Gastrocnemius medialis (tissue), 4 donors: ENCODE measurements at regions not wholly inside any gene's neighbourhood (a gene's known extent, or its start where the extent isn't known, plus 50 kb on each side); places are given as distances from the start of the nearest gene placed in this dataset.

ENCODE experiments used
- ATAC-seq, 2 donors: fragments of 150-250 bp; one replicate each; pipeline ENCODE4 v1.9.1; 2016
- DNase-seq, 2 donors: peaks; one replicate each; pipeline ENCODE4 v3.0.0-alpha.2; 2019
- H3K27ac ChIP-seq, 4 donors: fragments of 200-600 bp; sonication (generic); 1 replicate in 1 of 4; 2 replicates in 3 of 4; pipeline ENCODE4 v1.5.1; 2016 to 2018; ENCODE audit warnings: mild to moderate bottlenecking in 2 of 4, moderate library complexity in 1 of 4
- H3K27me3 ChIP-seq, 3 donors: fragments of 200-600 bp; sonication (generic) in 2 of 3; 1 replicate in 1 of 3; 2 replicates in 2 of 3; pipeline versions ENCODE4 v1.5.1 to v1.6.0; 2016 to 2019; ENCODE audit warnings: mild to moderate bottlenecking in 1 of 3, moderate library complexity in 1 of 3
- H3K36me3 ChIP-seq, 2 donors: fragments of 200-600 bp; sonication (generic) in 1 of 2; one replicate each; pipeline ENCODE4 v1.5.1; 2017 to 2018
- H3K4me1 ChIP-seq, 2 donors: fragments of 200-600 bp; sonication (generic) in 1 of 2; one replicate each; pipeline ENCODE4 v1.5.1; 2016 to 2017; ENCODE audit warnings: mild to moderate bottlenecking in 2 of 2
- H3K4me3 ChIP-seq, 4 donors: fragments of 200-600 bp; sonication (generic) in 3 of 4; 1 replicate in 1 of 4; 2 replicates in 3 of 4; pipeline ENCODE4 v1.5.1; 2016 to 2019; ENCODE audit warnings: mild to moderate bottlenecking in 2 of 4
- H3K9me3 ChIP-seq, 3 donors: fragments of 200-600 bp; sonication (generic) in 2 of 3; 1 replicate in 1 of 3; 2 replicates in 2 of 3; pipeline ENCODE4 v1.5.1; 2016 to 2019
- CTCF ChIP-seq, 5 experiments: fragments of 450-650 bp in 3 of 5; fragments of 200-600 bp in 2 of 5; sonication (generic) in 2 of 5; IDR thresholded peaks in 4 of 5; conservative IDR thresholded peaks in 1 of 5; 1 replicate in 4 of 5; 2 replicates in 1 of 5; pipeline ENCODE4 v1.5.1; 2016 to 2019; ENCODE audit warnings: antibody characterized with exemption in 5 of 5, mild to moderate bottlenecking in 3 of 5, moderate library complexity in 3 of 5
- POLR2A ChIP-seq, 2 donors: fragments of 450-650 bp; IDR thresholded peaks; one replicate each; pipeline ENCODE4 v1.6.1; 2017; ENCODE audit warnings: antibody characterized with exemption in 2 of 2, mild to moderate bottlenecking in 2 of 2, moderate library complexity in 2 of 2
- in situ Hi-C, 4 donors: fragments of 200-750 bp; cut with MboI; loops; one replicate each; pipeline versions ENCODE4 v1.15.0 to v1.8.0; 2017; ENCODE audit warnings: low sequenced_read_pairs in 4 of 4
- intact Hi-C: fragments of 100-400 bp; cut with DNase I; formaldehyde crosslinking; loops from one replicate; pipeline ENCODE4 v1.15.1; 2023; ENCODE audit warnings: low total_unique reads

DNA sequence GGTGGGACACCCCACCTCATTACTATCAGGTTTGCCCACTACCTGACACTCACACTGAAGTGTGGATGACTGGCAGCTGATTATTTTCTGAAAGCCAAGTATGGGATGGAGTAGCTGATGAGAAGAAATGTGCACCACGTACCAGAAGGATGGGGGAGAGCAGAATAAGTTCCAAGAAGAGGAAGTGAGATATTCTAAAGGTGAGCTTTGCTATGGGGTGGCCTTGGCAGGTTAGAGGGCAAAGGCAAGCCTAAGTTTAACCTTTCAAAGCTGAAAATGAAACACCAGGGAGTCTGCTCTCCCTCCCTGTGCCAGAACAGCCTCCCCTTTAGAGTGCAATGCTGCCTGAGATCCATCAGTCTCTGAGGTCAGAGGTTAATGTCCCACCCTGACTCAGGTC is 196.1 kb upstream of the OSR1 start:
- DNase-seq (no peak), ATAC-seq (no peak)
- Histone ChIP-seq H3K27ac (no peak overlapping the region), H3K4me1 (no peaks in the 10 kb centered on the region), H3K9me3 (no peaks in the 10 kb centered on the region), H3K27me3 (no peaks in the 10 kb centered on the region), H3K36me3 (no peaks in the 10 kb centered on the region), H3K4me3 (no peak overlapping the region)
- TF ChIP-seq CTCF (IDR thresholded peaks at IDR 0.05 in 4 of 5, conservative IDR thresholded peaks at IDR 0.05 in 1 of 5) (no peak), POLR2A (IDR thresholded peaks at IDR 0.05) (no peak)
- in situ Hi-C loops: no loop called here
- intact Hi-C loops: no loop called here

DNA sequence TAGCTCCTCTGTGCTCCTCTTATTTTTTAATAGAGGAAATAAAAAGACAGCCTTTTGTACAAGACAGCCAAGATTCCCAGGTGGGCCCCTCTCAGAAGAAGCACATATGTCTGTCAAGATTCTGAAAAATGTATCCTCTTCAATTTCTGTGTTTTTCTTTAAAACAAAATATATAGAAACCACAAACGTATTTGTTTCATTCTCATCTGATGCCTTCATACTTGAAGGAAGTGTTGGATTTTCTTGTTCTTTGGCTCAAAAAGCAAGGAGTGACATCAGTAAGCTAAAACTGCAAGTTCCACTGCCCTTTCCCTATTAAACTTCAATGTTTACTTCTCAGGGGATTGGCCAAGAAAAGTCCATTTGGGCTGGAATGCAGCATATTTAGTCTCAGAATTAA is 193.8 kb upstream of the OSR1 start:
- Histone ChIP-seq H3K36me3 (no peaks in the 10 kb centered on the region), H3K27ac (no peak overlapping the region), H3K4me3 (no peak overlapping the region), H3K9me3 (no peaks in the 10 kb centered on the region), H3K27me3 (no peaks in the 10 kb centered on the region), H3K4me1 (no peaks in the 10 kb centered on the region)
- DNase-seq (no peak), ATAC-seq (no peak)
- in situ Hi-C loops: no loop called here
- intact Hi-C loops: no loop called here
- TF ChIP-seq POLR2A (IDR thresholded peaks at IDR 0.05) (no peak), CTCF (IDR thresholded peaks at IDR 0.05 in 4 of 5, conservative IDR thresholded peaks at IDR 0.05 in 1 of 5) (no peak)

- Histone ChIP-seq H3K36me3 (no peaks in the 10 kb centered on the region), H3K27me3 (no peaks in the 10 kb centered on the region), H3K9me3 (no peaks in the 10 kb centered on the region), H3K27ac (no peak overlapping the region), H3K4me1 (no peaks in the 10 kb centered on the region), H3K4me3 (no peak overlapping the region)
- DNase-seq (no peak), ATAC-seq (no peak)
- in situ Hi-C loops (no loop called here), intact Hi-C loops (no loop called here)
- TF ChIP-seq POLR2A (IDR thresholded peaks at IDR 0.05) (no peak), CTCF (IDR thresholded peaks at IDR 0.05 in 4 of 5, conservative IDR thresholded peaks at IDR 0.05 in 1 of 5) (no peak)
These were observed 192.3 kb upstream of the OSR1 start for GRCh38 chr2:19550750-19551149.

DNA sequence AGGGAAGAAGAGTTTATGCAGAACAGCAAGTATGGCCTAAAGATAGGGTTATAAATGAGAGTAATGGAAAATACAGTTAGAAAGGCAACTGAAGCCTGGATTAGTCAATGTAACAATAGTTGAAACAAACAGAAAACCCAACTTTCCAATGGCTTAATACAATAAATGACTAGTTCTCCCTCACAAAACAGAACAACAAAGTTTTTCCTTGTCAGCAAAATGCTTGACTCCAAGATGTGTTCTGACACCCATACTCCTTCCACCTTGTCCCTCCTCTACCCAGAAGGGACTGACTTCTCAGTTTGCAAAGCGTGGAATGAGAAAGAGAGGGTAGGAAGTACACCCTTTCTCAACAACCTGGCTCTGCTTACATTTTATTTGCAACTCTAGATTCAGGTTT is 191.4 kb upstream of the OSR1 start:
- in situ Hi-C loops (no loop called here), intact Hi-C loops (no loop called here)
- Histone ChIP-seq H3K36me3 (no peaks in the 10 kb centered on the region), H3K27me3 (no peaks in the 10 kb centered on the region), H3K4me1 (no peaks in the 10 kb centered on the region), H3K27ac (no peak overlapping the region), H3K4me3 (no peak overlapping the region), H3K9me3 (no peaks in the 10 kb centered on the region)
- TF ChIP-seq POLR2A (IDR thresholded peaks at IDR 0.05) (no peak), CTCF (IDR thresholded peaks at IDR 0.05 in 4 of 5, conservative IDR thresholded peaks at IDR 0.05 in 1 of 5) (no peak)
- ATAC-seq (no peak), DNase-seq (no peak)

DNA sequence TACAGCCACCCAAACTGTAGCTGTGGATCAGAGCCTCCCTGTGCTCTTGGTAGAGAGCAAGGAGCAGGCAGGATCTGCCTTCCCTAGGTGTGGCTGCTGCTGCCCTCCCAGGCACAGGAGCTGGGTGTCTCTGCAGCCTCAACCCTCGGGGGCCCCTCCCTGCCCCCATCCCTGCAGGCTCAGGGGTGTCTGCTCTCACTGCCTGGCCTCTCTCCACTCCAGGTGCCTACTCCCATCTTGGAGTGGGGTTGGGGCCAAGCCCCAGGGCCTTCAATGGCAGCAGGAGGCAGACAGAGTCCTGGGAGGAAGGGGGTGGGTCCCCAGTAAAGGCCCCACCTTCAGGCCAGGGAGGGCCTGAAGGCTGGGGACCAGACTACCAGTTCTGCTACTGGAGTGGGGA is 189.7 kb upstream of the OSR1 start:
- in situ Hi-C loops: no loop called here
- no peak for DNase-seq
- intact Hi-C loops: no loop called here
- TF ChIP-seq POLR2A (IDR thresholded peaks at IDR 0.05): no peak
- no peak for TF ChIP-seq CTCF (IDR thresholded peaks at IDR 0.05 in 4 of 5, conservative IDR thresholded peaks at IDR 0.05 in 1 of 5)
- no peak for ATAC-seq
- Histone ChIP-seq H3K4me1 (no peaks in the 10 kb centered on the region), H3K27ac (no peak overlapping the region), H3K36me3 (no peaks in the 10 kb centered on the region), H3K27me3 (no peaks in the 10 kb centered on the region), H3K9me3 (no peaks in the 10 kb centered on the region), H3K4me3 (no peak overlapping the region)
